A673 (cell line): ENCODE measurements at regions not wholly inside any gene's neighbourhood (a gene's known extent, or its start where the extent isn't known, plus 50 kb on each side); places are given as distances from the start of the nearest gene placed in this dataset.
"Not testable (repeated sequence)": the region's sequence is repeated elsewhere in the genome, so short reads cannot be mapped to it uniquely, and the experiment has no call there.

Source experiments
- BruUV-seq: library from RNA; stranded (reverse); fragments of 400-500 nt; replicated peaks from 2 replicates; lab custom pipeline; 2021; lab: Mats Ljungman, UMichigan
- CTCF ChIA-PET: fragments of 300-600 bp; sonication (Branson Sonifier 250); formaldehyde crosslinking; loops from one replicate; lab custom pipeline; 2022; ENCODE audit warnings: antibody characterized with exemption; lab: Charles Lee
- POLR2A ChIA-PET: fragments of 300-600 bp; sonication (Branson Sonifier 250); formaldehyde crosslinking; loops from one replicate; lab custom pipeline; 2022; ENCODE audit warnings: antibody characterized with exemption; ENCODE audit not compliant: low non-redundant PET; lab: Charles Lee
- DNase-seq: peaks from one replicate; pipeline ENCODE4 v3.0.0-alpha.2; 2015; ENCODE audit warnings: low spot score
- H3K27ac ChIP-seq: fragments of 200-600 bp; sonication (generic); 2 replicates; pipeline ENCODE4 v1.5.1; 2016; ENCODE audit warnings: mixed run types, low read depth, mild to moderate bottlenecking, mixed read lengths, antibody characterized with exemption, low read length; ENCODE audit not compliant: poor library complexity, severe bottlenecking
- H3K27me3 ChIP-seq: fragments of 200-600 bp; sonication (generic); replicated peaks from 2 replicates; pipeline ENCODE4 v1.6.1; 2017; ENCODE audit warnings: mixed run types, low read depth, mild to moderate bottlenecking, mixed read lengths, antibody characterized with exemption, low read length; ENCODE audit not compliant: insufficient read depth, poor library complexity
- H3K36me3 ChIP-seq: fragments of 200-600 bp; sonication (generic); 2 replicates; pipeline ENCODE4 v1.6.1; 2016; ENCODE audit warnings: mixed run types, mild to moderate bottlenecking, mixed read lengths, antibody characterized with exemption, low read length; ENCODE audit not compliant: insufficient read depth, poor library complexity, severe bottlenecking
- H3K4me1 ChIP-seq: fragments of 200-600 bp; sonication (generic); 2 replicates; pipeline ENCODE4 v1.6.1; 2017; ENCODE audit warnings: mixed run types, mild to moderate bottlenecking, mixed read lengths, antibody characterized with exemption, low read length; ENCODE audit not compliant: insufficient read depth, poor library complexity, severe bottlenecking
- H3K4me3 ChIP-seq: fragments of 200-600 bp; sonication (generic); 2 replicates; pipeline ENCODE4 v1.5.1; 2016; ENCODE audit warnings: low read depth, mixed run types, mild to moderate bottlenecking, mixed read lengths, low read length; ENCODE audit not compliant: poor library complexity, severe bottlenecking
- H3K9me3 ChIP-seq: fragments of 200-600 bp; sonication (generic); 2 replicates; pipeline ENCODE4 v1.6.1; 2016; ENCODE audit warnings: mixed run types, low read depth, mild to moderate bottlenecking, mixed read lengths, antibody characterized with exemption, low read length; ENCODE audit not compliant: poor library complexity, severe bottlenecking
- CTCF ChIP-seq: fragments of 300-800, 200-600 bp; sonication (generic); conservative IDR thresholded peaks from 2 replicates; pipeline ENCODE4 v1.5.1; 2017; ENCODE audit warnings: low read depth, mild to moderate bottlenecking, antibody characterized with exemption, low read length, moderate library complexity, mixed read lengths
- EZH2 ChIP-seq: fragments of 200-600 bp; sonication (generic); IDR thresholded peaks from 2 replicates; pipeline ENCODE4 v1.6.1; 2017; ENCODE audit warnings: borderline replicate concordance, low read depth, mild to moderate bottlenecking, mixed read lengths, antibody characterized with exemption, low read length; ENCODE audit not compliant: poor library complexity, severe bottlenecking
- intact Hi-C: fragments of 100-400 bp; cut with micrococcal nuclease; formaldehyde crosslinking; loops from one replicate; pipeline ENCODE4 v1.10.0; 2022; ENCODE audit not compliant: unreplicated experiment

GRCh38 chr5:36507332-36507952 lies 99.0 kb upstream of the SLC1A3 start:
- ChIA-PET CTCF (interaction anchor here (0.7 to 1.7 kb wide), 2 partner anchors 92 to 231 kb away, joined by 4 read pairs; no protein-coding TSS in a partner anchor), POLR2A (no interaction called here)
- Histone ChIP-seq H3K9me3 (no peaks in the 10 kb centered on the region), H3K27ac (no peak overlapping the region), H3K4me1 (no peaks in the 10 kb centered on the region), H3K27me3 (no peaks in the 10 kb centered on the region), H3K36me3 (no peaks in the 10 kb centered on the region), H3K4me3 (no peak overlapping the region)
- intact Hi-C loops: loop anchor here (1.0 to 10.0 kb wide), 4 partner anchors 93 to 433 kb away; no protein-coding TSS in a partner anchor
- peak; percentile 85 for DNase-seq
- BruUV-seq: no TSS peak
- no peak for TF ChIP-seq EZH2
- TF ChIP-seq CTCF: peak; percentile 88

GRCh38 chr5:36508331-36508730 lies 98.1 kb upstream of the SLC1A3 start:
- BruUV-seq, H3K4me3 ChIP-seq, H3K36me3 ChIP-seq, H3K27me3 ChIP-seq, DNase-seq, H3K27ac ChIP-seq, H3K9me3 ChIP-seq, POLR2A ChIA-PET, H3K4me1 ChIP-seq, CTCF ChIA-PET: not testable (repeated sequence)
- intact Hi-C loops: loop anchor here (10.0 kb wide), 2 partner anchors 244 to 434 kb away; no protein-coding TSS in a partner anchor

GRCh38 chr5:36513647-36514046 lies 92.8 kb upstream of the SLC1A3 start:
- H3K9me3 ChIP-seq, intact Hi-C loops, H3K36me3 ChIP-seq, H3K27ac ChIP-seq, POLR2A ChIA-PET, H3K27me3 ChIP-seq, BruUV-seq, DNase-seq, H3K4me1 ChIP-seq, H3K4me3 ChIP-seq, CTCF ChIA-PET: not testable (repeated sequence)

- intact Hi-C loops: no loop called here
- BruUV-seq: no TSS peak
- ChIA-PET POLR2A (no interaction called here), CTCF (no interaction called here)
- DNase-seq: no peak
- TF ChIP-seq CTCF: no peak
- TF ChIP-seq EZH2: no peak
- no peaks in the 10 kb centered on the region for H3K36me3 ChIP-seq
- no peaks in the 10 kb centered on the region for H3K27me3 ChIP-seq
- H3K4me1 ChIP-seq: no peaks in the 10 kb centered on the region
- H3K9me3 ChIP-seq: no peaks in the 10 kb centered on the region
- no peak overlapping the region for H3K27ac ChIP-seq
- no peak overlapping the region for H3K4me3 ChIP-seq
Observed at GRCh38 chr5:36519881-36520280, 86.5 kb upstream of the SLC1A3 start.
